H9 (cell line): ENCODE measurements at regions not wholly inside any gene's neighbourhood (a gene's known extent, or its start where the extent isn't known, plus 50 kb on each side); places are given as distances from the start of the nearest gene placed in this dataset.

Source experiments
- DNase-seq: peaks from one replicate; pipeline ENCODE4 v3.0.0-alpha.2; 2017
- H2AFZ ChIP-seq: one replicate; pipeline ENCODE4 v1.6.1; 2013; ENCODE audit warnings: mild to moderate bottlenecking, low read length, control low read depth, moderate library complexity
- H2AK5ac ChIP-seq: 2 replicates; pipeline ENCODE4 v1.6.1; 2013; ENCODE audit warnings: low read length, control low read depth, mixed read lengths; ENCODE audit not compliant: insufficient read length
- H2BK120ac ChIP-seq: one replicate; pipeline ENCODE4 v1.6.1; 2013; ENCODE audit warnings: low read depth, mild to moderate bottlenecking, low read length, control low read depth, inconsistent platforms; ENCODE audit not compliant: poor library complexity, severe bottlenecking
- H2BK12ac ChIP-seq: 2 replicates; pipeline ENCODE4 v1.6.1; 2013; ENCODE audit warnings: low read length, control low read depth, mixed read lengths, low read depth; ENCODE audit not compliant: insufficient read length
- H2BK15ac ChIP-seq: 2 replicates; pipeline ENCODE4 v1.6.1; 2013; ENCODE audit warnings: low read depth, low read length, control low read depth
- H2BK20ac ChIP-seq: one replicate; pipeline ENCODE4 v1.6.1; 2013; ENCODE audit warnings: low read depth, mild to moderate bottlenecking, low read length, control low read depth, inconsistent platforms; ENCODE audit not compliant: poor library complexity, severe bottlenecking
- H2BK5ac ChIP-seq: 2 replicates; pipeline ENCODE4 v1.6.1; 2013; ENCODE audit warnings: low read length, control low read depth, mixed read lengths; ENCODE audit not compliant: insufficient read length
- H3K14ac ChIP-seq: 2 replicates; pipeline ENCODE4 v1.6.1; 2013; ENCODE audit warnings: low read length, control low read depth; ENCODE audit not compliant: insufficient read depth
- H3K18ac ChIP-seq: 2 replicates; pipeline ENCODE4 v1.6.1; 2013; ENCODE audit warnings: low read depth, mild to moderate bottlenecking, mixed read lengths, low read length, control low read depth; ENCODE audit not compliant: insufficient read length
- H3K23ac ChIP-seq: 2 replicates; pipeline ENCODE4 v1.6.1; 2013; ENCODE audit warnings: low read length, control low read depth, mixed read lengths, low read depth; ENCODE audit not compliant: insufficient read length
- H3K23me2 ChIP-seq: 2 replicates; pipeline ENCODE4 v1.6.1; 2013; ENCODE audit warnings: low read depth, mild to moderate bottlenecking, mixed read lengths, low read length, control low read depth; ENCODE audit not compliant: insufficient read length, poor library complexity, severe bottlenecking
- H3K27ac ChIP-seq: 2 replicates; pipeline ENCODE4 v1.5.1; 2013; ENCODE audit warnings: low read length, control low read depth, mixed read lengths, low read depth; ENCODE audit not compliant: insufficient read length
- H3K27me3 ChIP-seq: 2 replicates; pipeline ENCODE4 v1.6.1; 2013; ENCODE audit warnings: low read length, control low read depth, inconsistent platforms; ENCODE audit not compliant: insufficient read depth
- H3K4ac ChIP-seq: 2 replicates; pipeline ENCODE4 v1.6.1; 2013; ENCODE audit warnings: low read depth, mild to moderate bottlenecking, control low read depth, inconsistent platforms, low read length, moderate library complexity
- H3K4me1 ChIP-seq: 2 replicates; pipeline ENCODE4 v1.6.1; 2013; ENCODE audit warnings: low read length, control low read depth, inconsistent platforms; ENCODE audit not compliant: insufficient read depth
- H3K4me2 ChIP-seq: 2 replicates; pipeline ENCODE4 v1.6.1; 2013; ENCODE audit warnings: low read length, control low read depth, mixed read lengths; ENCODE audit not compliant: insufficient read length, insufficient read depth
- H3K56ac ChIP-seq: 2 replicates; pipeline ENCODE4 v1.6.1; 2013; ENCODE audit warnings: low read depth, mild to moderate bottlenecking, mixed read lengths, low read length, control low read depth; ENCODE audit not compliant: insufficient read length
- H3K79me1 ChIP-seq: 2 replicates; pipeline ENCODE4 v1.6.1; 2013; ENCODE audit warnings: low read depth, mild to moderate bottlenecking, moderate library complexity, low read length, control low read depth, inconsistent platforms; ENCODE audit not compliant: insufficient read depth, poor library complexity, severe bottlenecking
- H3K79me2 ChIP-seq: 2 replicates; pipeline ENCODE4 v1.6.1; 2013; ENCODE audit warnings: low read length, control low read depth, inconsistent platforms; ENCODE audit not compliant: insufficient read depth
- H3K9ac ChIP-seq: 2 replicates; pipeline ENCODE4 v1.6.1; 2013; ENCODE audit warnings: low read length, control low read depth, mixed read lengths; ENCODE audit not compliant: insufficient read length; ENCODE audit errors: extremely low read depth
- H3K9me3 ChIP-seq: one replicate; pipeline ENCODE4 v1.6.1; 2013; ENCODE audit warnings: low read depth, low read length, inconsistent platforms; ENCODE audit not compliant: control insufficient read depth
- H3T11ph ChIP-seq: one replicate; pipeline ENCODE4 v1.6.1; 2013; ENCODE audit warnings: mild to moderate bottlenecking, low read length, control low read depth, inconsistent platforms
- H4K20me1 ChIP-seq: one replicate; pipeline ENCODE4 v1.6.1; 2013; ENCODE audit not compliant: control insufficient read depth, insufficient read length, insufficient read depth
- H4K5ac ChIP-seq: 2 replicates; pipeline ENCODE4 v1.6.1; 2013; ENCODE audit warnings: low read depth, mild to moderate bottlenecking, mixed read lengths, low read length, control low read depth; ENCODE audit not compliant: insufficient read length
- H4K8ac ChIP-seq: replicated peaks from 2 replicates; pipeline ENCODE4 v1.6.1; 2013; ENCODE audit warnings: low read length, control low read depth, mixed read lengths, low read depth; ENCODE audit not compliant: insufficient read length
- H4K91ac ChIP-seq: 2 replicates; pipeline ENCODE4 v1.6.1; 2013; ENCODE audit warnings: low read depth, mild to moderate bottlenecking, moderate library complexity, mixed read lengths, low read length, control low read depth; ENCODE audit not compliant: insufficient read length
- H3K27ac Mint-ChIP-seq, 3 experiments: 2 replicates in 2 of 3; 3 replicates in 1 of 3; pipeline ENCODE4 v1.8.0; 2020 to 2021; ENCODE audit warnings: mixed read lengths in 3 of 3, mild to moderate bottlenecking in 1 of 3, moderate library complexity in 1 of 3
- H3K27me3 Mint-ChIP-seq: 2 replicates; pipeline ENCODE4 v1.8.0; 2021; ENCODE audit warnings: low read depth, mild to moderate bottlenecking, moderate library complexity, mixed read lengths
- H3K36me3 Mint-ChIP-seq, 3 experiments: 2 replicates in 2 of 3; 3 replicates in 1 of 3; pipeline ENCODE4 v1.8.0; 2020 to 2021; ENCODE audit warnings: low read depth in 3 of 3, mixed read lengths in 3 of 3; ENCODE audit not compliant: insufficient read depth in 1 of 3
- H3K4me1 Mint-ChIP-seq, 2 experiments: 2 replicates each; pipeline ENCODE4 v1.8.0; 2020; ENCODE audit warnings: mixed read lengths in 2 of 2
- H3K4me3 Mint-ChIP-seq, 2 experiments: 2 replicates in 1 of 2; 3 replicates in 1 of 2; pipeline ENCODE4 v1.8.0; 2020 to 2021; ENCODE audit warnings: mild to moderate bottlenecking in 2 of 2, mixed read lengths in 2 of 2, moderate library complexity in 1 of 2
- H3K9me3 Mint-ChIP-seq, 2 experiments: 2 replicates in 1 of 2; 3 replicates in 1 of 2; pipeline ENCODE4 v1.8.0; 2020; ENCODE audit warnings: mild to moderate bottlenecking in 2 of 2, mixed read lengths in 2 of 2, moderate library complexity in 1 of 2
- WGBS: extraction: QIAGEN DNeasy Blood & Tissue Kit; methylation state at CpG from one replicate; pipeline ENCODE4 v1.1.7; 2013; ENCODE audit warnings: missing lambda C conversion rate, low lambda C conversion rate, mixed read lengths; ENCODE audit not compliant: insufficient read length; ENCODE audit errors: extremely low coverage; 5-methylcytosine and 5-hydroxymethylcytosine counted together
- TF ChIP-seq, protein P1 (sequence below): fragments of 200-600 bp; sonication (generic); conservative IDR thresholded peaks from 3 replicates; pipeline ENCODE4 v1.8.0; 2021; ENCODE audit warnings: antibody characterized with exemption, mild to moderate bottlenecking

- Histone ChIP-seq H3K23ac (no peak overlapping the region), H3K27me3 (no peaks in the 10 kb centered on the region), H3K9ac (no peak overlapping the region), H3K23me2 (no peaks in the 10 kb centered on the region), H4K5ac (no peak overlapping the region), H3K9me3 (no peaks in the 10 kb centered on the region), H4K8ac (no peak overlapping the region), H3T11ph (no peak overlapping the region), H2AK5ac (no peak overlapping the region), H2AFZ (no peak overlapping the region), H3K18ac (no peak overlapping the region), H3K56ac (no peak overlapping the region), H2BK120ac (no peak overlapping the region), H2BK5ac (no peak overlapping the region), H3K27ac (no peak overlapping the region), H3K79me1 (no peaks in the 10 kb centered on the region), H2BK15ac (no peak overlapping the region), H3K79me2 (no peaks in the 10 kb centered on the region), H3K14ac (no peak overlapping the region), H3K4me2 (no peak overlapping the region), H2BK12ac (no peak overlapping the region), H3K4ac (no peak overlapping the region), H4K91ac (no peak overlapping the region), H3K4me1 (no peaks in the 10 kb centered on the region), H2BK20ac (no peak overlapping the region), H4K20me1 (no peaks in the 10 kb centered on the region)
- Mint-ChIP-seq H3K4me3 (no peak overlapping the region; a peak in 1 of 5 replicates), H3K27ac (no peak overlapping the region), H3K4me1 (peaks cover 4 to 5% of the 10 kb centered on the region in 2 experiments; a peak in 2 of 4 replicates), H3K9me3 (peaks cover 15 to 17% of the 10 kb centered on the region in 2 experiments; a peak in 4 of 5 replicates), H3K27me3 (no peaks in the 10 kb centered on the region; the same call in none of the 2 replicates), H3K36me3 (no peaks in the 10 kb centered on the region; a peak in 1 of 7 replicates)
- WGBS = no CpG with 5 or more reads among the region's 7 CpGs
- no peak for DNase-seq
- TF ChIP-seq, protein P1, sequence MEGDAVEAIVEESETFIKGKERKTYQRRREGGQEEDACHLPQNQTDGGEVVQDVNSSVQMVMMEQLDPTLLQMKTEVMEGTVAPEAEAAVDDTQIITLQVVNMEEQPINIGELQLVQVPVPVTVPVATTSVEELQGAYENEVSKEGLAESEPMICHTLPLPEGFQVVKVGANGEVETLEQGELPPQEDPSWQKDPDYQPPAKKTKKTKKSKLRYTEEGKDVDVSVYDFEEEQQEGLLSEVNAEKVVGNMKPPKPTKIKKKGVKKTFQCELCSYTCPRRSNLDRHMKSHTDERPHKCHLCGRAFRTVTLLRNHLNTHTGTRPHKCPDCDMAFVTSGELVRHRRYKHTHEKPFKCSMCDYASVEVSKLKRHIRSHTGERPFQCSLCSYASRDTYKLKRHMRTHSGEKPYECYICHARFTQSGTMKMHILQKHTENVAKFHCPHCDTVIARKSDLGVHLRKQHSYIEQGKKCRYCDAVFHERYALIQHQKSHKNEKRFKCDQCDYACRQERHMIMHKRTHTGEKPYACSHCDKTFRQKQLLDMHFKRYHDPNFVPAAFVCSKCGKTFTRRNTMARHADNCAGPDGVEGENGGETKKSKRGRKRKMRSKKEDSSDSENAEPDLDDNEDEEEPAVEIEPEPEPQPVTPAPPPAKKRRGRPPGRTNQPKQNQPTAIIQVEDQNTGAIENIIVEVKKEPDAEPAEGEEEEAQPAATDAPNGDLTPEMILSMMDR = no peak
Measured at GRCh38 chr11:33988586-33989370, 62.8 kb upstream of the CAPRIN1 start.
